Spleen (tissue), 7 donors: ENCODE measurements at regions not wholly inside any gene's neighbourhood (a gene's known extent, or its start where the extent isn't known, plus 50 kb on each side); places are given as distances from the start of the nearest gene placed in this dataset.

ENCODE experiments used
- CTCF ChIP-seq, 11 experiments: fragments of 200-600 bp in 7 of 11; fragments of 450-650 bp in 4 of 11; sonication (generic) in 4 of 11; IDR thresholded peaks in 8 of 11; conservative IDR thresholded peaks in 3 of 11; 1 replicate in 7 of 11; 2 replicates in 4 of 11; pipeline versions ENCODE4 v1.4.0 to v1.8.0; 2016 to 2021; ENCODE audit warnings: antibody characterized with exemption in 11 of 11, inconsistent platforms in 4 of 11, mild to moderate bottlenecking in 1 of 11
- POLR2AphosphoS5 ChIP-seq, 3 donors: sonication (generic); formaldehyde crosslinking; IDR thresholded peaks; one replicate each; pipeline ENCODE4 v1.5.1; 2017; ENCODE audit warnings: antibody characterized with exemption in 3 of 3
- donor health status: DM: no; HTN: no; CAD: no; lungs with moderate emphysema.
- donor health status: DM: no; HTN: no; CAD: no.
- donor health status: DM: no; HTN: no; CAD: no.

DNA sequence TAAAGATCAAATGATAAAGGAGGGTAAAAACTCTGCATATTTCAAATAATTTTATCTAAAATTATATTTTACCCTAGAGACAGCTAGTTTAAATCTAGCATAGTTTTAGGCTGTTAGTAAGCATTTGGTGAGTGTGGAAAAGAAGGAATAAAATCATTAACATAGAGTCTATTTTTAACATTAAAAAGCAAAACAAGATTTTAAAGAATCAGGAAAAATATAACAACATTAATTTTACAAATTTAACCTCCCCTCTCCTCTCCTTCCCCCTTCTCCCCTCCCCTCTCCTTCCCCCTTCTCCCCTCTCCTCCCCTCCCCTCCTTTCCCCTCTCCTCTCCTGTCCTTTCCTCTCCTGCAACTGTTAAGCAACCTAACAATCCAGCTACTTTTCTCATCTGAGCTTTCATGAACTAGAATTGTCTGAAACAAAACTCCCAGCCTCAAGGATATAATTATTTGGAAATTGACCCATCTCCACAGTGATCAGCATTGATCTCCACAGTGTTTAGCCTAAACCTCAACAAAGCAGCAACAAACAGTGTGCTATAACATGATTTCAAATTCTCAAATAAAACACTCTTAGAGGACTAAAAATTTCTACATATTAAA lies 293.2 kb downstream of the PPP1R3A start:
- TF ChIP-seq CTCF (IDR thresholded peaks at IDR 0.05 in 8 of 11, conservative IDR thresholded peaks at IDR 0.05 in 3 of 11) = no peak
- TF ChIP-seq POLR2AphosphoS5 (IDR thresholded peaks at IDR 0.05) = no peak
